ENCODE measurements at regions not wholly inside any gene's neighbourhood (a gene's known extent, or its start where the extent isn't known, plus 50 kb on each side); places are given as distances from the start of the nearest gene placed in this dataset.

DNA sequence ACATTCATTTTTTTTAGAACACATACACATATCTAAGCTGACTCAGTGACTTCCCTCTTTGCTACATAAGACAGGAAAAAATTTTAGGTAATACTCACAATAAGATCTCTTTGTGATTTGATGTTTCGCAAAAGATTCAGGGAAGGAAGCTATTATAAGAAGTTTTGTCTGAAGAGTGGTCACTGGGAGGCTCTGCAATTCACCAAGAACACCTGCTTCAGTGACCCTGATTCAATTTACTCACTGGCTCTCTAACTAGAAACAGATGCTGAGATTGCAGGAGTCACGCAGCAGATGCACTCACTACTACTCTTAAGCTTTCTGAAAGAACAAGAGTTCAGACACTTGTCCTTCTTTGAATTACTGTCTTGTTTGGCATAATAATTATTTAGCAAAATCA lies 193.6 kb upstream of the DDI1 start:
- no peak for TF ChIP-seq POLR2A (IDR thresholded peaks at IDR 0.05; ENCODE audit: low read length)
- no peak for TF ChIP-seq GATA1 (IDR thresholded peaks at IDR 0.05; ENCODE audit: low read depth, low read length)
